HEK293 (cell line): ENCODE measurements at regions not wholly inside any gene's neighbourhood (a gene's known extent, or its start where the extent isn't known, plus 50 kb on each side); places are given as distances from the start of the nearest gene placed in this dataset.
A peak's percentile ranks its signal among the peaks of the same experiment; 100 is the strongest.

Experiments
- CTCF ChIA-PET: fragments of 350-600 bp; formaldehyde crosslinking; extraction: SDS; loops from one replicate; lab custom pipeline; 2021; ENCODE audit warnings: antibody characterized with exemption; lab: Yijun Ruan, JAX
- POLR2A ChIA-PET: fragments of 300-600 bp; formaldehyde crosslinking; extraction: SDS; loops from one replicate; lab custom pipeline; 2020; ENCODE audit warnings: antibody characterized with exemption, inconsistent platforms; lab: Yijun Ruan, JAX
- H3K27ac ChIP-seq: fragments of 200-500 bp; sonication (Bioruptor generic); 2 replicates; pipeline ENCODE4 v1.5.1; 2014; ENCODE audit warnings: low read depth, low read length, control low read depth, inconsistent platforms; ENCODE audit errors: extremely low read depth
- H3K36me3 ChIP-seq, 2 experiments: fragments of 200-500 bp in 1 of 2; sonication (Bioruptor generic) in 1 of 2; 1 replicate in 1 of 2; 2 replicates in 1 of 2; pipeline ENCODE4 v1.5.1; 2014 to 2017; ENCODE audit warnings: inconsistent platforms in 2 of 2, low read length in 2 of 2; ENCODE audit not compliant: control insufficient read depth in 2 of 2, insufficient read depth in 1 of 2
- H3K4me1 ChIP-seq: fragments of 200-500 bp; sonication (Bioruptor generic); 2 replicates; pipeline ENCODE4 v1.5.1; 2014; ENCODE audit warnings: mild to moderate bottlenecking, low read length, inconsistent platforms; ENCODE audit not compliant: control insufficient read depth, insufficient read depth
- H3K4me3 ChIP-seq: 2 replicates; pipeline ENCODE4 v1.5.1; 2011; ENCODE audit warnings: low read depth, mild to moderate bottlenecking, control low read depth, low read length, moderate library complexity
- H3K9me3 ChIP-seq: fragments of 200-500 bp; sonication (Bioruptor generic); 2 replicates; pipeline ENCODE4 v1.5.1; 2014; ENCODE audit warnings: low read depth, low read length, inconsistent platforms; ENCODE audit not compliant: control insufficient read depth, insufficient read depth
- GFI1B ChIP-seq: fragments of 450-650 bp; formaldehyde crosslinking; IDR thresholded peaks from 2 replicates; pipeline ENCODE4 v1.5.1; 2016; ENCODE audit warnings: missing biosample characterization, missing genetic modification characterization
- GLIS1 ChIP-seq: fragments of 450-650 bp; formaldehyde crosslinking; IDR thresholded peaks from 2 replicates; pipeline ENCODE4 v1.5.1; 2016; ENCODE audit warnings: missing biosample characterization, missing genetic modification characterization
- KLF10 ChIP-seq: fragments of 450-650 bp; IDR thresholded peaks from 2 replicates; pipeline ENCODE4 v1.5.1; 2018; ENCODE audit warnings: missing biosample characterization, mild to moderate bottlenecking, missing genetic modification characterization
- REST ChIP-seq: fragments of 450-650 bp; formaldehyde crosslinking; IDR thresholded peaks from 2 replicates; pipeline ENCODE4 v1.5.1; 2016; ENCODE audit warnings: missing biosample characterization, missing genetic modification characterization
- SCRT2 ChIP-seq: fragments of 450-650 bp; formaldehyde crosslinking; IDR thresholded peaks from 2 replicates; pipeline ENCODE4 v1.5.1; 2016; ENCODE audit warnings: missing biosample characterization, missing genetic modification characterization
- ZBTB7A ChIP-seq: fragments of 450-650 bp; formaldehyde crosslinking; IDR thresholded peaks from 2 replicates; pipeline ENCODE4 v1.5.1; 2016; ENCODE audit warnings: low read depth, missing biosample characterization, missing genetic modification characterization
- ZNF112 ChIP-seq: fragments of 450-650 bp; formaldehyde crosslinking; IDR thresholded peaks from 2 replicates; pipeline ENCODE4 v1.5.0; 2017; ENCODE audit warnings: missing biosample characterization, missing genetic modification characterization
- ZNF169 ChIP-seq: fragments of 450-650 bp; formaldehyde crosslinking; IDR thresholded peaks from 2 replicates; pipeline ENCODE4 v1.5.1; 2016; ENCODE audit warnings: missing biosample characterization, missing genetic modification characterization
- ZNF202 ChIP-seq: fragments of 450-650 bp; formaldehyde crosslinking; IDR thresholded peaks from 2 replicates; pipeline ENCODE4 v1.5.1; 2016; ENCODE audit warnings: missing biosample characterization, missing genetic modification characterization, borderline replicate concordance
- ZNF214 ChIP-seq: fragments of 450-650 bp; formaldehyde crosslinking; IDR thresholded peaks from 2 replicates; pipeline ENCODE4 v1.5.1; 2017; ENCODE audit warnings: missing biosample characterization, mild to moderate bottlenecking, missing genetic modification characterization, borderline replicate concordance
- ZNF248 ChIP-seq: fragments of 450-650 bp; formaldehyde crosslinking; IDR thresholded peaks from 2 replicates; pipeline ENCODE4 v1.5.1; 2017; ENCODE audit warnings: missing biosample characterization, missing genetic modification characterization
- ZNF488 ChIP-seq: fragments of 450-650 bp; formaldehyde crosslinking; IDR thresholded peaks from 2 replicates; pipeline ENCODE4 v1.5.1; 2016; ENCODE audit warnings: missing biosample characterization, missing genetic modification characterization
- ZNF544 ChIP-seq: fragments of 450-650 bp; formaldehyde crosslinking; IDR thresholded peaks from 2 replicates; pipeline ENCODE4 v1.5.0; 2017; ENCODE audit warnings: missing biosample characterization, missing genetic modification characterization
- ZNF548 ChIP-seq: fragments of 450-650 bp; formaldehyde crosslinking; IDR thresholded peaks from 2 replicates; pipeline ENCODE4 v1.5.1; 2016; ENCODE audit warnings: missing biosample characterization, missing genetic modification characterization
- ZNF558 ChIP-seq: fragments of 450-650 bp; formaldehyde crosslinking; IDR thresholded peaks from 2 replicates; pipeline ENCODE4 v1.5.1; 2016; ENCODE audit warnings: missing biosample characterization, missing genetic modification characterization
- ZNF585B ChIP-seq: fragments of 450-650 bp; formaldehyde crosslinking; IDR thresholded peaks from 2 replicates; pipeline ENCODE4 v1.5.1; 2016; ENCODE audit warnings: missing biosample characterization, missing genetic modification characterization
- ZNF629 ChIP-seq: fragments of 450-650 bp; formaldehyde crosslinking; IDR thresholded peaks from 2 replicates; pipeline ENCODE4 v1.5.1; 2017; ENCODE audit warnings: missing biosample characterization, missing genetic modification characterization
- ZNF76 ChIP-seq: fragments of 450-650 bp; formaldehyde crosslinking; IDR thresholded peaks from 2 replicates; pipeline ENCODE4; 2016; ENCODE audit warnings: low read depth, missing biosample characterization, missing genetic modification characterization, borderline replicate concordance
- ZNF785 ChIP-seq: fragments of 450-650 bp; formaldehyde crosslinking; IDR thresholded peaks from 2 replicates; pipeline ENCODE4 v1.5.1; 2016; ENCODE audit warnings: missing biosample characterization, missing genetic modification characterization
- ZNF792 ChIP-seq: fragments of 450-650 bp; formaldehyde crosslinking; IDR thresholded peaks from 2 replicates; pipeline ENCODE4 v1.5.1; 2016; ENCODE audit warnings: missing biosample characterization, missing genetic modification characterization

- Histone ChIP-seq H3K27ac (no peak overlapping the region), H3K36me3 (no peaks in the 10 kb centered on the region), H3K4me1 (no peaks in the 10 kb centered on the region), H3K9me3 (no peaks in the 10 kb centered on the region), H3K4me3 (no peak overlapping the region)
- ChIA-PET POLR2A (no interaction called here), CTCF (interaction anchor here (0.5 kb wide), 1 partner anchor 56 kb away, joined by 4 read pairs; no protein-coding TSS in a partner anchor)
- no peak for TF ChIP-seq ZNF629 (tag by site-specific recombination)
- TF ChIP-seq REST (tag by site-specific recombination), result peak; percentile 72
- TF ChIP-seq ZNF169 (tag by site-specific recombination), result no peak
- no peak for TF ChIP-seq GFI1B
- TF ChIP-seq ZNF544 (tag by site-specific recombination), result no peak
Measured at GRCh38 chr2:161533218-161533617, 91.0 kb upstream of the SLC4A10 start.

GRCh38 chr2:161546635-161547034, 77.6 kb upstream of the SLC4A10 start:
- H3K36me3 ChIP-seq, result no peaks in the 10 kb centered on the region
- no peaks in the 10 kb centered on the region for H3K4me1 ChIP-seq
- ChIA-PET CTCF (no interaction called here), POLR2A (no interaction called here)
- no peaks in the 10 kb centered on the region for H3K9me3 ChIP-seq
- H3K4me3 ChIP-seq, result no peak overlapping the region
- no peak for TF ChIP-seq ZNF585B (tag by site-specific recombination)
- TF ChIP-seq ZNF214 (tag by site-specific recombination), result no peak
- no peak for TF ChIP-seq ZBTB7A (tag by site-specific recombination)
- no peak for TF ChIP-seq ZNF792 (tag by site-specific recombination)
- TF ChIP-seq ZNF785, result no peak
- no peak for TF ChIP-seq ZNF202 (tag by site-specific recombination)
- no peak for TF ChIP-seq ZNF488 (tag by site-specific recombination)
- TF ChIP-seq KLF10 (tag by site-specific recombination), result no peak
- H3K27ac ChIP-seq, result no peak overlapping the region

- Histone ChIP-seq H3K27ac (no peak overlapping the region), H3K9me3 (no peaks in the 10 kb centered on the region), H3K4me1 (no peaks in the 10 kb centered on the region), H3K36me3 (no peaks in the 10 kb centered on the region), H3K4me3 (no peak overlapping the region)
- ChIA-PET CTCF (no interaction called here), POLR2A (no interaction called here)
- TF ChIP-seq SCRT2 (tag by site-specific recombination) (no peak), ZNF76 (no peak), ZNF548 (tag by site-specific recombination) (no peak), ZNF558 (tag by site-specific recombination) (no peak), GLIS1 (tag by site-specific recombination) (no peak), ZNF112 (tag by site-specific recombination) (no peak), ZNF248 (tag by site-specific recombination) (no peak)
Measured at GRCh38 chr2:161547130-161547529, 77.1 kb upstream of the SLC4A10 start.
